GM23338 (cell line): ENCODE measurements at regions not wholly inside any gene's neighbourhood (a gene's known extent, or its start where the extent isn't known, plus 50 kb on each side); places are given as distances from the start of the nearest gene placed in this dataset.

ENCODE experiments used
- ATAC-seq: fragments of 200-7000 bp; cut with Tn5 transposase; 3 replicates; pipeline ENCODE4 v1.9.1; 2020
- DNase-seq: peaks from one replicate; pipeline ENCODE4 v3.0.0-alpha.2; 2015; ENCODE audit warnings: low spot score
- H2AFZ ChIP-seq: fragments of 200-600 bp; sonication (generic); 2 replicates; pipeline ENCODE4 v1.8.0; 2016; ENCODE audit warnings: antibody characterized with exemption, mild to moderate bottlenecking, moderate library complexity
- H3F3A ChIP-seq: fragments of 200-600 bp; sonication (generic); replicated peaks from 2 replicates; pipeline ENCODE4 v1.8.0; 2017; ENCODE audit warnings: antibody characterized with exemption, mixed run types, low read depth
- H3K27ac ChIP-seq: fragments of 200-600 bp; sonication (generic); 2 replicates; pipeline ENCODE4 v1.6.1; 2016; ENCODE audit warnings: low read depth
- H3K27me3 ChIP-seq: fragments of 200-600 bp; sonication (generic); 2 replicates; pipeline ENCODE4 v1.8.0; 2016; ENCODE audit warnings: mild to moderate bottlenecking, mixed run types, moderate library complexity; ENCODE audit not compliant: insufficient read depth
- H3K36me3 ChIP-seq: fragments of 200-600 bp; sonication (generic); 2 replicates; pipeline ENCODE4 v1.8.0; 2016; ENCODE audit warnings: mild to moderate bottlenecking; ENCODE audit not compliant: insufficient read depth
- H3K4me1 ChIP-seq: fragments of 200-600 bp; sonication (generic); 2 replicates; pipeline ENCODE4 v1.8.0; 2016; ENCODE audit warnings: mild to moderate bottlenecking, moderate library complexity; ENCODE audit not compliant: insufficient read depth
- H3K4me2 ChIP-seq: fragments of 200-600 bp; sonication (generic); 2 replicates; pipeline ENCODE4 v1.7.1; 2017; ENCODE audit warnings: mixed run types
- H3K4me3 ChIP-seq: fragments of 200-600 bp; sonication (generic); 2 replicates; pipeline ENCODE4 v1.6.1; 2016; ENCODE audit warnings: mixed run types
- H3K79me2 ChIP-seq: fragments of 200-600 bp; sonication (generic); replicated peaks from 2 replicates; pipeline ENCODE4 v1.8.0; 2017; ENCODE audit warnings: mild to moderate bottlenecking; ENCODE audit not compliant: insufficient read depth
- H3K9me2 ChIP-seq: fragments of 200-600 bp; sonication (generic); 2 replicates; pipeline ENCODE4 v1.8.0; 2017; ENCODE audit not compliant: insufficient read depth
- H4K20me1 ChIP-seq: fragments of 200-600 bp; sonication (generic); replicated peaks from 2 replicates; pipeline ENCODE4 v1.8.0; 2017; ENCODE audit warnings: mild to moderate bottlenecking; ENCODE audit not compliant: insufficient read depth
- H3K27ac Mint-ChIP-seq: 2 replicates; pipeline ENCODE4 v1.8.0; 2020; ENCODE audit warnings: inconsistent platforms, mild to moderate bottlenecking, moderate library complexity, mixed read lengths
- H3K27me3 Mint-ChIP-seq: 3 replicates; pipeline ENCODE4 v1.8.0; 2022; ENCODE audit warnings: low read depth, mild to moderate bottlenecking, moderate library complexity, mixed read lengths, inconsistent platforms; ENCODE audit not compliant: insufficient read depth, poor library complexity
- H3K36me3 Mint-ChIP-seq: 3 replicates; pipeline ENCODE4 v1.8.0; 2021; ENCODE audit warnings: low read depth, mild to moderate bottlenecking, inconsistent platforms, moderate library complexity, mixed read lengths
- H3K4me1 Mint-ChIP-seq: 3 replicates; pipeline ENCODE4 v1.8.0; 2020; ENCODE audit warnings: mild to moderate bottlenecking, inconsistent platforms, mixed read lengths
- H3K4me3 Mint-ChIP-seq: 3 replicates; pipeline ENCODE4 v1.8.0; 2021; ENCODE audit warnings: moderate library complexity, mild to moderate bottlenecking, inconsistent platforms, mixed read lengths
- H3K9me3 Mint-ChIP-seq: 3 replicates; pipeline ENCODE4 v1.8.0; 2020; ENCODE audit warnings: moderate library complexity, mild to moderate bottlenecking, inconsistent platforms, mixed read lengths
- CREB1 ChIP-seq: fragments of 250-450 bp; sonication (Bioruptor Pico); IDR thresholded peaks from 2 replicates; pipeline ENCODE4 v1.5.0; 2020; ENCODE audit warnings: low read depth, mild to moderate bottlenecking, moderate library complexity
- CTCF ChIP-seq, 2 experiments: fragments of 200-600 bp in 1 of 2; sonication (generic) in 1 of 2; conservative IDR thresholded peaks; 2 replicates each; pipeline versions ENCODE4 v1.5.1 to v1.6.1; 2016 to 2017; ENCODE audit warnings: antibody characterized with exemption in 2 of 2, low read depth in 2 of 2, mild to moderate bottlenecking in 2 of 2, moderate library complexity in 1 of 2
- EZH2 ChIP-seq: fragments of 200-600 bp; sonication (generic); IDR thresholded peaks from one replicate; pipeline ENCODE4 v1.8.0; 2017; ENCODE audit warnings: antibody characterized with exemption, mild to moderate bottlenecking, low read depth; ENCODE audit not compliant: unreplicated experiment
- EZH2phosphoT487 ChIP-seq: fragments of 200-600 bp; sonication (generic); IDR thresholded peaks from one replicate; pipeline ENCODE4 v1.8.1; 2018; ENCODE audit warnings: antibody characterized with exemption; ENCODE audit not compliant: unreplicated experiment
- JUNB ChIP-seq: IDR thresholded peaks from one replicate; pipeline ENCODE4 v1.6.1; 2016; ENCODE audit warnings: antibody characterized with exemption; ENCODE audit not compliant: unreplicated experiment
- NANOG ChIP-seq: IDR thresholded peaks from 2 replicates; pipeline ENCODE4 v1.6.1; 2016; ENCODE audit warnings: antibody characterized with exemption, borderline replicate concordance
- POLR2AphosphoS5 ChIP-seq: IDR thresholded peaks from 2 replicates; pipeline ENCODE4 v1.6.1; 2016; ENCODE audit warnings: antibody characterized with exemption, low read depth
- REST ChIP-seq: IDR thresholded peaks from one replicate; pipeline ENCODE4 v1.6.1; 2018; ENCODE audit warnings: antibody characterized with exemption; ENCODE audit not compliant: unreplicated experiment
- STAT1 ChIP-seq: IDR thresholded peaks from one replicate; pipeline ENCODE4 v1.6.1; 2016; ENCODE audit warnings: antibody characterized with exemption; ENCODE audit not compliant: unreplicated experiment
- ZNF114 ChIP-seq: fragments of 250-450 bp; sonication (Bioruptor Pico); IDR thresholded peaks from 2 replicates; pipeline ENCODE4 v1.5.0; 2020; ENCODE audit warnings: mild to moderate bottlenecking, moderate library complexity
- ZNF331 ChIP-seq: fragments of 250-450 bp; sonication (Bioruptor Pico); IDR thresholded peaks from 2 replicates; pipeline ENCODE4 v1.5.0; 2020; ENCODE audit warnings: low read depth, mild to moderate bottlenecking, moderate library complexity

DNA sequence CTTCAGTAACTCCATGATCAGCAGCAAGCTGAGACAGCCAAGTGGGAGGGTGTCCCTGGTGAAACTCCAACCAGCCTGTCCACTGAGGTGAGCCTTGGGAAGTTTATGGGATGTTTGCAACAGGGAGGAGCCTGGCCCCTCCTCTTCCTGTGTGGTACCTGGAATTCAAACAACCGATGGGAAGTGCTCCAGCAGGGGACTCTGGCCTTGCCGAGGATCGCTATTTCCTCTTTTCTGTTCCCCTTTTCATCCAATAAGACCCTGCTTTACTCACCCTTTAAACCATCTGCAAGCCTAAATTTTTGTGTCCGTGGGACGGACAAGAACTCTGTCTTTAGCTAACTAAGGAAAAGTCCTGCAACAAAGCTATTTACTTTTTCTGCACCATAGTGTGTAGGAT lies 491.1 kb upstream of the ZMIZ1 start:
- Mint-ChIP-seq H3K4me3 (no peak overlapping the region), H3K27me3 (peaks cover 16% of the 10 kb centered on the region), H3K36me3 (no peaks in the 10 kb centered on the region), H3K4me1 (peaks cover 2% of the 10 kb centered on the region; the same call in 2 of the 3 replicates), H3K9me3 (no peaks in the 10 kb centered on the region), H3K27ac (no peak overlapping the region)
- H3K79me2 ChIP-seq, result no peaks in the 10 kb centered on the region
- no peaks in the 10 kb centered on the region for H4K20me1 ChIP-seq
- no peaks in the 10 kb centered on the region for H3K36me3 ChIP-seq
- H3K9me2 ChIP-seq, result peaks cover 3% of the 10 kb centered on the region; the same call in 1 of the 2 replicates
- no peak for ATAC-seq
- no peak for DNase-seq
- no peak for TF ChIP-seq JUNB
- no peak for TF ChIP-seq EZH2phosphoT487
- TF ChIP-seq POLR2AphosphoS5, result no peak
- no peak for TF ChIP-seq EZH2
- no peak for TF ChIP-seq ZNF331
- no peak for TF ChIP-seq STAT1
- H3K4me3 ChIP-seq, result no peak overlapping the region
- H3K27me3 ChIP-seq, result no peaks in the 10 kb centered on the region
- H2AFZ ChIP-seq, result no peak overlapping the region
- H3K4me1 ChIP-seq, result no peaks in the 10 kb centered on the region
- H3F3A ChIP-seq, result no peaks in the 10 kb centered on the region
- H3K27ac ChIP-seq, result no peak overlapping the region
- H3K4me2 ChIP-seq, result no peak overlapping the region

GRCh38 chr10:78578929-78579328 lies 489.8 kb upstream of the ZMIZ1 start:
- Histone ChIP-seq H3K9me2 (peaks cover 3% of the 10 kb centered on the region; the same call in 1 of the 2 replicates), H3K4me1 (no peaks in the 10 kb centered on the region), H3F3A (no peaks in the 10 kb centered on the region), H2AFZ (no peak overlapping the region), H3K79me2 (no peaks in the 10 kb centered on the region), H3K4me3 (no peak overlapping the region), H3K27ac (no peak overlapping the region), H4K20me1 (no peaks in the 10 kb centered on the region), H3K36me3 (no peaks in the 10 kb centered on the region), H3K27me3 (no peaks in the 10 kb centered on the region), H3K4me2 (no peak overlapping the region)
- ATAC-seq (no peak), DNase-seq (no peak)
- H3K4me3 Mint-ChIP-seq, result no peak overlapping the region
- H3K9me3 Mint-ChIP-seq, result no peaks in the 10 kb centered on the region
- TF ChIP-seq REST (no peak), STAT1 (no peak), ZNF114 (CRISPR knock-in tag) (no peak), CTCF (conservative IDR thresholded peaks at IDR 0.05; ENCODE audit: low read depth in 2 of 2) (no peak), CREB1 (CRISPR knock-in tag) (no peak), NANOG (no peak)
- no peaks in the 10 kb centered on the region for H3K36me3 Mint-ChIP-seq
- H3K27me3 Mint-ChIP-seq, result peaks cover 10% of the 10 kb centered on the region
- H3K4me1 Mint-ChIP-seq, result peaks cover 2% of the 10 kb centered on the region; the same call in 2 of the 3 replicates
- no peak overlapping the region for H3K27ac Mint-ChIP-seq
